SU-DHL-6 (cell line): ENCODE measurements at regions not wholly inside any gene's neighbourhood (a gene's known extent, or its start where the extent isn't known, plus 50 kb on each side); places are given as distances from the start of the nearest gene placed in this dataset.

ENCODE experiments used
- H2AFZ ChIP-seq: fragments of 200-600 bp; sonication (generic); 2 replicates; pipeline ENCODE4 v1.6.1; 2014; ENCODE audit warnings: low read depth, mild to moderate bottlenecking, moderate library complexity, mixed read lengths, antibody characterized with exemption, low read length; ENCODE audit not compliant: severe bottlenecking
- H3F3A ChIP-seq: fragments of 200-600 bp; shearing (Covaris generic); 2 replicates; pipeline ENCODE4 v1.6.0; 2016; ENCODE audit warnings: antibody characterized with exemption, mild to moderate bottlenecking; ENCODE audit not compliant: insufficient read depth
- H3K27ac ChIP-seq: fragments of 200-600 bp; sonication (generic); 2 replicates; pipeline ENCODE4 v1.5.1; 2016; ENCODE audit warnings: low read depth, mild to moderate bottlenecking, low read length, moderate library complexity, mixed read lengths
- H3K27me3 ChIP-seq: fragments of 200-600 bp; sonication (generic), shearing (Covaris generic); 2 replicates; pipeline ENCODE4 v1.6.0; 2014; ENCODE audit warnings: mild to moderate bottlenecking, low read length
- H3K36me3 ChIP-seq: fragments of 200-600 bp; sonication (generic); 2 replicates; pipeline ENCODE4 v1.6.1; 2014; ENCODE audit warnings: mild to moderate bottlenecking, low read length, mixed read lengths
- H3K4me2 ChIP-seq: fragments of 300-600, 200-600 bp; shearing (Covaris generic), sonication (generic); 2 replicates; pipeline ENCODE4 v1.6.0; 2014; ENCODE audit warnings: low read length, low read depth, mild to moderate bottlenecking; ENCODE audit not compliant: poor library complexity, severe bottlenecking
- H3K4me3 ChIP-seq: fragments of 200-600 bp; sonication (generic); 2 replicates; pipeline ENCODE4 v1.5.1; 2014; ENCODE audit warnings: antibody characterized with exemption, low read length, mild to moderate bottlenecking, mixed read lengths; ENCODE audit not compliant: insufficient read depth, poor library complexity, severe bottlenecking
- H3K79me2 ChIP-seq: fragments of 200-600 bp; sonication (generic); 2 replicates; pipeline ENCODE4 v1.6.1; 2014; ENCODE audit warnings: mild to moderate bottlenecking, low read length, moderate library complexity; ENCODE audit not compliant: insufficient read depth
- H3K9ac ChIP-seq: fragments of 200-600 bp; sonication (generic); 2 replicates; pipeline ENCODE4 v1.7.0; 2014; ENCODE audit warnings: mild to moderate bottlenecking, low read length
- H3K9me2 ChIP-seq: fragments of 200-600 bp; sonication (generic); replicated peaks from 2 replicates; pipeline ENCODE4 v1.6.1; 2014; ENCODE audit warnings: low read length; ENCODE audit not compliant: insufficient read depth
- H3K9me3 ChIP-seq: fragments of 200-600 bp; sonication (generic); 2 replicates; pipeline ENCODE4 v1.6.1; 2014; ENCODE audit warnings: low read length, mixed read lengths; ENCODE audit not compliant: insufficient read depth
- H4K20me1 ChIP-seq: fragments of 200-600 bp; sonication (generic); 2 replicates; pipeline ENCODE4 v1.6.1; 2014; ENCODE audit warnings: low read depth, mild to moderate bottlenecking, antibody characterized with exemption, low read length, moderate library complexity, mixed read lengths
- CTCF ChIP-seq: fragments of 200-600 bp; sonication (generic); IDR thresholded peaks from one replicate; pipeline ENCODE4 v1.5.1; 2017; ENCODE audit warnings: antibody characterized with exemption, mild to moderate bottlenecking, low read length, moderate library complexity; ENCODE audit not compliant: insufficient read depth, poor library complexity, severe bottlenecking
- EZH2phosphoT487 ChIP-seq: fragments of 200-600 bp; sonication (generic), shearing (Covaris generic); conservative IDR thresholded peaks from 2 replicates; pipeline ENCODE4 v1.6.1; 2018; ENCODE audit warnings: mild to moderate bottlenecking, antibody characterized with exemption, low read length, moderate library complexity, mixed read lengths

GRCh38 chr1:61523229-61523628, 201.7 kb downstream of the TM2D1 start:
- no peaks in the 10 kb centered on the region for H3F3A ChIP-seq
- H3K27ac ChIP-seq, result no peak overlapping the region
- no peak overlapping the region for H3K9ac ChIP-seq
- H3K36me3 ChIP-seq, result no peaks in the 10 kb centered on the region
- no peaks in the 10 kb centered on the region for H4K20me1 ChIP-seq
- no peak overlapping the region for H3K4me3 ChIP-seq
- H2AFZ ChIP-seq, result no peak overlapping the region
- H3K4me2 ChIP-seq, result no peak overlapping the region
- TF ChIP-seq EZH2phosphoT487 (no peak), CTCF (no peak)
- no peaks in the 10 kb centered on the region for H3K9me3 ChIP-seq
- no peaks in the 10 kb centered on the region for H3K9me2 ChIP-seq
- no peaks in the 10 kb centered on the region for H3K79me2 ChIP-seq
- H3K27me3 ChIP-seq, result no peaks in the 10 kb centered on the region

- no peak overlapping the region for H2AFZ ChIP-seq
- no peak overlapping the region for H3K9ac ChIP-seq
- no peaks in the 10 kb centered on the region for H3K36me3 ChIP-seq
- H3K27ac ChIP-seq, result no peak overlapping the region
- no peaks in the 10 kb centered on the region for H3K27me3 ChIP-seq
- H3K79me2 ChIP-seq, result no peaks in the 10 kb centered on the region
- no peaks in the 10 kb centered on the region for H4K20me1 ChIP-seq
- no peak overlapping the region for H3K4me3 ChIP-seq
- TF ChIP-seq EZH2phosphoT487, result no peak
- TF ChIP-seq CTCF, result no peak
- H3K9me2 ChIP-seq, result no peaks in the 10 kb centered on the region
- no peaks in the 10 kb centered on the region for H3K9me3 ChIP-seq
- no peak overlapping the region for H3K4me2 ChIP-seq
- no peaks in the 10 kb centered on the region for H3F3A ChIP-seq
These were observed 204.5 kb downstream of the TM2D1 start for GRCh38 chr1:61520401-61520800.

- Histone ChIP-seq H3K9me3 (no peaks in the 10 kb centered on the region), H3K9me2 (no peaks in the 10 kb centered on the region), H2AFZ (no peak overlapping the region), H3F3A (no peaks in the 10 kb centered on the region), H3K27ac (no peak overlapping the region), H3K36me3 (no peaks in the 10 kb centered on the region), H3K4me3 (no peak overlapping the region), H3K9ac (no peak overlapping the region), H3K27me3 (no peaks in the 10 kb centered on the region), H3K79me2 (no peaks in the 10 kb centered on the region), H4K20me1 (no peaks in the 10 kb centered on the region), H3K4me2 (no peak overlapping the region)
- TF ChIP-seq CTCF (no peak), EZH2phosphoT487 (no peak)
These were observed 205.3 kb downstream of the TM2D1 start for GRCh38 chr1:61519631-61520030.
